ENCODE measurements at regions not wholly inside any gene's neighbourhood (a gene's known extent, or its start where the extent isn't known, plus 50 kb on each side); places are given as distances from the start of the nearest gene placed in this dataset.
A peak's percentile ranks its signal among the peaks of the same experiment; 100 is the strongest.

GRCh38 chr5:174312270-174312617 lies 266.7 kb downstream of the NSG2 start:
- peaks cover 0 to 11% (median 0%) of the 10 kb centered on the region in 3 donors for H3K27me3 ChIP-seq (ENCODE audit: control insufficient read depth in 3 of 3, insufficient read depth in 3 of 3, low read length in 2 of 3)

GRCh38 chr5:174312641-174313040 lies 267.1 kb downstream of the NSG2 start:
- no peaks in the 10 kb centered on the region for H3K36me3 ChIP-seq (ENCODE audit: control insufficient read depth in 4 of 4, insufficient read depth in 4 of 4, low read length in 4 of 4)
- 85 to 87% methylated on average over 8 of the region's 8 CpGs for whole genome bisulfite sequencing, 2 donors
- H3K9ac ChIP-seq (ENCODE audit: insufficient read depth in 1 of 2, low read length in 2 of 2) = no peak overlapping the region
- no peak overlapping the region for H3K4me3 ChIP-seq
- H3K27ac ChIP-seq (ENCODE audit: low read depth in 1 of 2, low read length in 1 of 2) = no peak overlapping the region
- no peaks in the 10 kb centered on the region for H3K9me3 ChIP-seq (ENCODE audit: control insufficient read depth in 4 of 4, insufficient read depth in 3 of 4, low read length in 3 of 4)
- ATAC-seq (ENCODE audit: insufficient read depth, low FRiP score) (no peak), DNase-seq (peak in 1 of 3 donors; percentile 10)
- peaks cover 0 to 11% (median 0%) of the 10 kb centered on the region in 3 donors for H3K27me3 ChIP-seq (ENCODE audit: control insufficient read depth in 3 of 3, insufficient read depth in 3 of 3, low read length in 2 of 3)
- TF ChIP-seq CTCF (IDR thresholded peaks at IDR 0.05; ENCODE audit: control extremely low read depth, extremely low read depth) = no peak
- peaks cover 0 to 6% (median 0%) of the 10 kb centered on the region in 5 donors for H3K4me1 ChIP-seq (ENCODE audit: control insufficient read depth in 5 of 5, insufficient read depth in 5 of 5, low read length in 5 of 5)

More at GRCh38 chr5:174312270-174312617, 266.7 kb downstream of the NSG2 start:
- 33 to 36% methylated on average over 24 to 25 of the region's 25 CpGs for WGBS, 2 donors
- TF ChIP-seq CTCF (IDR thresholded peaks at IDR 0.05; ENCODE audit: control extremely low read depth, extremely low read depth) = no peak
- ATAC-seq (ENCODE audit: insufficient read depth, low FRiP score) (no peak), DNase-seq (no peak)
- Histone ChIP-seq H3K36me3 (ENCODE audit: control insufficient read depth in 4 of 4, insufficient read depth in 4 of 4, low read length in 4 of 4) (no peaks in the 10 kb centered on the region), H3K27ac (ENCODE audit: low read depth in 1 of 2, low read length in 1 of 2) (no peak overlapping the region), H3K9ac (ENCODE audit: insufficient read depth in 1 of 2, low read length in 2 of 2) (peak overlapping the region in 1 of 2 donors; percentile 25), H3K4me3 (no peak overlapping the region), H3K9me3 (ENCODE audit: control insufficient read depth in 4 of 4, insufficient read depth in 3 of 4, low read length in 3 of 4) (no peaks in the 10 kb centered on the region), H3K4me1 (ENCODE audit: control insufficient read depth in 5 of 5, insufficient read depth in 5 of 5, low read length in 5 of 5) (peaks cover 0 to 6% (median 0%) of the 10 kb centered on the region in 5 donors)

- Histone ChIP-seq H3K9me3 (ENCODE audit: control insufficient read depth in 4 of 4, insufficient read depth in 3 of 4, low read length in 3 of 4) (no peaks in the 10 kb centered on the region), H3K4me1 (ENCODE audit: control insufficient read depth in 5 of 5, insufficient read depth in 5 of 5, low read length in 5 of 5) (peaks cover 0 to 6% (median 0%) of the 10 kb centered on the region in 5 donors), H3K27ac (ENCODE audit: low read depth in 1 of 2, low read length in 1 of 2) (no peak overlapping the region), H3K9ac (ENCODE audit: insufficient read depth in 1 of 2, low read length in 2 of 2) (no peak overlapping the region), H3K36me3 (ENCODE audit: control insufficient read depth in 4 of 4, insufficient read depth in 4 of 4, low read length in 4 of 4) (no peaks in the 10 kb centered on the region), H3K4me3 (no peak overlapping the region), H3K27me3 (ENCODE audit: control insufficient read depth in 3 of 3, insufficient read depth in 3 of 3, low read length in 2 of 3) (peaks cover 0 to 17% (median 2%) of the 10 kb centered on the region in 3 donors)
- ATAC-seq (ENCODE audit: insufficient read depth, low FRiP score) = no peak
- DNase-seq = no peak
- no peak for TF ChIP-seq CTCF (IDR thresholded peaks at IDR 0.05; ENCODE audit: control extremely low read depth, extremely low read depth)
- 81 to 84% methylated on average over 5 of the region's 5 CpGs for WGBS, 2 donors
Observed at GRCh38 chr5:174313615-174314014, 268.1 kb downstream of the NSG2 start.

GRCh38 chr5:174314261-174314660 lies 268.8 kb downstream of the NSG2 start:
- no peak for ATAC-seq (ENCODE audit: insufficient read depth, low FRiP score)
- Histone ChIP-seq H3K27me3 (ENCODE audit: control insufficient read depth in 3 of 3, insufficient read depth in 3 of 3, low read length in 2 of 3) (peaks cover 0 to 17% (median 4%) of the 10 kb centered on the region in 3 donors), H3K9me3 (ENCODE audit: control insufficient read depth in 4 of 4, insufficient read depth in 3 of 4, low read length in 3 of 4) (no peaks in the 10 kb centered on the region), H3K9ac (ENCODE audit: insufficient read depth in 1 of 2, low read length in 2 of 2) (no peak overlapping the region), H3K4me3 (no peak overlapping the region), H3K36me3 (ENCODE audit: control insufficient read depth in 4 of 4, insufficient read depth in 4 of 4, low read length in 4 of 4) (no peaks in the 10 kb centered on the region), H3K27ac (ENCODE audit: low read depth in 1 of 2, low read length in 1 of 2) (no peak overlapping the region), H3K4me1 (ENCODE audit: control insufficient read depth in 5 of 5, insufficient read depth in 5 of 5, low read length in 5 of 5) (peaks cover 0 to 6% (median 0%) of the 10 kb centered on the region in 5 donors)
- no peak for TF ChIP-seq CTCF (IDR thresholded peaks at IDR 0.05; ENCODE audit: control extremely low read depth, extremely low read depth)
- peak in 1 of 3 donors; percentile 11 for DNase-seq
- WGBS, 2 donors = 73 to 74% methylated on average over 9 of the region's 9 CpGs
